GM18502 (cell line): ENCODE measurements at regions not wholly inside any gene's neighbourhood (a gene's known extent, or its start where the extent isn't known, plus 50 kb on each side); places are given as distances from the start of the nearest gene placed in this dataset.
"Not testable (repeated sequence)": the region's sequence is repeated elsewhere in the genome, so short reads cannot be mapped to it uniquely, and the experiment has no call there.

Source experiments
- ATAC-seq: cut with Tn5 transposase; IDR thresholded peaks from one replicate; pipeline ENCODE4 v1.9.1; 2021; ENCODE audit warnings: mild to moderate bottlenecking; ENCODE audit not compliant: unreplicated experiment, poor library complexity

DNA sequence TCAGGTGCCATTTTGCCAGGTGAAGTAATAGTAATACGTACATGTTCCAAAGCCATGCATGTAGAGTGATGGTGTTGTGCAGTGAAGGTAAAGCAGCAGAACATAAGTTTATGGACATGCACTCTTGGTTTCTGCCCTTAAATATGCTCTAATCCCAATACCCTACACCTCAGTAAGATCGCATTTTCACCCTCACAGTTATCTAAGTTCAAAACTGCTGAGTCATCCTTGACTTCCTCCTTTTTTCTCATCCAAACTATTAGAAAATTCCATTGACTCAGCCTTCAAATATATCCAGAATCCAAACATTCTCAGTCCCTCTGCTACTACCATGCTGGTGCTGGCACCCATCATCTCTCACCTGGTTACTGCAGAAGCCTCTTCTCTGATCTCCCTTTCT is 652.9 kb upstream of the IGFBP7 start:
- no peak for ATAC-seq

DNA sequence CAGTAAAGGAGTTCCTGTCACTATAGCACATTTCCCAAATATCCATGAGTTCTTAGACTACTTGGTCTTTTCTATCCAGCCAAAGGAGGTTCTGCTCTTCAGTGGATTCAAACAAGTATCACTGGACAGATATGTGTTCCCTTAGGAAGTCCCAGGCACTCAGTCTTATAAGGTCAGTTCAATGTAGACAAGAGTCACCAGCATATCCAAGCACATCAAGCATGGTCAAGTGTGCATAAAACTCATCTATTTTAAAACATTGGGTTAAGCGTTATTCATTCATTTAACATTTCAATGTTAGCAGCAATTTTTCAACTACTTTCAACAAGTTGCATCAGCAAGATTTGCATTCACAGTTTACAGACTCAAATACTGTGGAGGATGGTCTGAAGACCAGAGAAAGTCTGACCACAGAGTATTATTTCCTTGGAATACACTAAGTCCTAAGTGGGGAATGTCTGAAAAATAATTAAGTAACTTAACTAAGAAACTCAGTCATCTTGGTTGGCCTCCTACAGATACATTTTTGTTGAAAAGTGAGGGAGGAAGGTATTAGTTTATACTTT is 630.5 kb upstream of the IGFBP7 start:
- ATAC-seq, result no peak

DNA sequence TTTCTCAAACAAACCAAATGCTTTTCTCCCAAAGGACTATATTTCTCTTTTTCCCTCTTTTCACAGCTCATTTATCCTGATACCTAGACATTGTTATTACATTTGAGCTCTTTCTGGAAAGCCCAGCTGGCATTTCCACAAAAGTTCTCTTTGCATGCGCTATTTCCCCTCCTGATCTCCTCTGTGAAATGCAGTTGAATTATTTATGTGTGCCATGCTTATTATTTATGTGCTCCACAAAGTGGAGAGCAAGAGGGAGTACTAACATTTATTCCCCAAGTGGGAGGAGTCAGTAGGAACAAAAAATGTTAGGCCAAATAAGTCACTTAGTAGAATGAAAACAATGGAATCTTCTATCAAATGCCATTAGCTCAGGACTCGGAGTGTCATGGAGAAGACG is 626.6 kb upstream of the IGFBP7 start:
- ATAC-seq, result no peak

DNA sequence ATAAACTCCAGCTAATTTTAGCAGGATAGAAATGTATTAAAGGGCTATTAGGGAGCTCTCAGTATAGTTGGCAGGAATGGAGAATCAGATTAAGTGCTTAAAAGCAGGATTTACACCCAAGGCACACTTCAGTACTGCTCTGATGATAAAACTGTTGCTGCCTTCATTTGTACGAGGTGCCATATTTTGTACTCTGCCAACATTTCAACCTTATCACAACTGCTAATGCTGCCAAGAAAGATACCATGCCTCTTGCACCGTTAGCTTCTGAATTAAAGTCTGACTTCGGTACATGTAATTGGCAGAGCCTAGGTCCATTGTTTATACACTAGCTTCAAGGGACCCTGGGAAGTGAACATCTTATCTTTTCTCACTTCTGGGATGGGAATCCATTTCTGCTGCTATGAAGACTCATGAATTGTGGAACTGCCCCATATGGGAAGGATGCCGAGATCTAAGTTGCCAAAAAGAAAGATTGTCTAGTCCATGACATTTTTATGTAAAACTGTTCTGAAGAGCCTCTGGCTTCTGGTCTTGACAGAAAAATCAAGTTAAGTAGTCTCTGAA is 624.0 kb upstream of the IGFBP7 start:
- ATAC-seq, result no peak

DNA sequence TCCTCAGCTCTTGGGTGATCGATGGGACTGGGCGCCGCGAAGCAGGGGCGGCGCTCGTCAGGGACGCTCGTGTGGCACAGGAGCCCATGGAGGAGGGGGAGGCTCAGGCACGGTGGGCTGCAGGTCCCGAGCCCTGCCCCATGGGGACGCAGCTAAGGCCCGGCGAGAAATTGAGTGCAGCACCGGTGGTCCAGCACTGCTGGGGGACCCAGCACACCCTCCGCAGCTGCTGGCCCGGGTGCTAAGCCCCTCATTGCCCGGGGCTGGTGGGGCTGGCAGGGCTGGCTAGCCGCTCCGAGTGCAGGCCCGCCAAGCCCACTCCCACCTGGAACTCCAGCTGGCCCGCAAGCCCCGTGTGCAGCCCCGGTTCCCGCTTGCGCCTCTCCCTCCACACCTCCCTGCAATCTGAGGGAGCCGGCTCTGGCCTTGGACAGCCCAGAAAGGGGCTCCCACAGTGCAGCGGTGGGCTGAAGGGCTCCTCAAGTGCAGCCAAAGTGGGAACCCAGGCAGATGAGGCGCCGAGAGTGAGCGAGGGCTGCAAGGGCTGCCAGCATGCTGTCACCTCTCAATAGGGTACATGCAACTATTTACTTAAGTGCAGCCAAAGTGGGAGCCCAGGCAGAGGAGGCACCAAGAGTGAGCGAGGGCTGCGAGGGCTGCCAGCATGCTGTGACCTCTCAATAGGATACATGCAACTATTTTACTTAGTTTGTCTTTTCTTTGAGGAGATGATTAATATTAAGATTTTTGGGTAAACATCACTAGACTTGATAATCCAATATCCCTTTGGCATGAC is 619.8 kb upstream of the IGFBP7 start:
- not testable (repeated sequence) for ATAC-seq

DNA sequence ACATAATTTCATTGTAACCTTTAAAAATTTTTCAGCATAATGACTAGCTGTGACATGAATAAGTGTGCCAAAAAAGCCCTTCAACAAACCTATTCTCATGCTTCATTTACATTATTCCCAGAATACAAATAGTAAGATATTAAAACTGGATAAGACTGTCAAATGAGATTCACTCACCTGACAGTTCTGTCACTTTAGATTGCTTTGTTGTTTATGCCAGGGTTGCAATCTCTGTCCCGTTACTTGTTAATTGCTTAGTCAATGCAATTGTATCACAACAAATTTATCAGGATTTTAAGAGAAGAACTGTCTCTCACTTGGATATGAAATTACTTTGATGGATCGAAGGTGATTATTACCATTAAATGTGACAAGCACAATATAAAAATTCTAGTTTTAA is 616.0 kb upstream of the IGFBP7 start:
- ATAC-seq, result no peak

DNA sequence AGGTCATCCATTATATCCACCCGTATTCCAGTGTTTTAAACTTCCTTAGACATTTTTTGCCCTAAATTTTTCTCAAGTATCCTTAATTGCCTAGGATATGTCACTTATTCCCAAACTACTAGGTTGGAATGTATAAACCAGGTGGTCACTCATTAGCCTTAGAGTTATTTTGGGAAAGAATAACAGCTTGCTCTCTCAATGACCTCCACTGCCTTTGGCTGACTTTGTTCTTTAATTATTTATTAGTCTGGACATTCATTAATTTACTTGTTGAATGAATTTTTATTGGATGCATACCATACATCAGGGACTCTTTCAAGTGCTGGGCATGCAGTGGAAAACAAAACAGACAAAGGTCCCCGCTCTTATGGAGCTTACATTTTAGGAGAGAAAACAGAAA is 609.3 kb upstream of the IGFBP7 start:
- no peak for ATAC-seq

DNA sequence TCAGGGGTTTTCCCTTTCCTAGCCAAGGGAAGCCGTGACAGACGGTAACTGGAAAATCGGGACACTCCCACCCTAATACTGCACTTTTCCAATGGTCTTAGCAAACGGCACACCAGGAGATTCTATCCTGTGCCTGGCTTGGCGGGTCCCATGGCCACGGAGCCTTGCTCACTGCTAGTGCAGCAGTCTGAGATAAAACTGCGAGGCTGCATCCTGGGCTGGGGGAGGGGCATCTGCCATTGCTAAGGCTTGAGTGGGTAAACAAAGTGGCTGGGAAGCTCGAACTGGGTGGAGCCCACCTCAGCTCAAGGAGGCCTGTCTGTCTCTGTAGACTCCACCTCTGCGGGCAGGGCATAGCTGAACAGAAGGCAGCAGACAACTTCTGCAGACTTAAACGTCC is 604.1 kb upstream of the IGFBP7 start:
- not testable (repeated sequence) for ATAC-seq

DNA sequence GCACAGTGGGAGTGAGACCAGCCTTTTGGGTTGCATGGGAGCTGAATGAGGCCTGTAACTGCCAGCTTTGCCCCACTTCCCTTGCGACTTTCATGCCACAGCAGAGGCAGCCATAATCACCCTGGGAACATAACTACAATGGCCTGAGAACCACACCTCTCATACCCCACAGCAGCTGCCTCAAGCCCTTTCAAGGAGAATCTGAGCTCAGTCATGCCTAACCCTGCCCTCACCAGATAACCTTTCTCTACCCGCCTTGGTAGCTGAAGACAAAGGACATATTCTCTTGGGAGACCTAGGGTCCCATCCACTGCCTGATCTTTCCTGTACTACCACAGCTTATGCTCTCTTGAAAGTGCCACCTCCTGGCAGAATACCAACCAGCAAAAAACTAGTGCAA is 599.9 kb upstream of the IGFBP7 start:
- ATAC-seq, result no peak

DNA sequence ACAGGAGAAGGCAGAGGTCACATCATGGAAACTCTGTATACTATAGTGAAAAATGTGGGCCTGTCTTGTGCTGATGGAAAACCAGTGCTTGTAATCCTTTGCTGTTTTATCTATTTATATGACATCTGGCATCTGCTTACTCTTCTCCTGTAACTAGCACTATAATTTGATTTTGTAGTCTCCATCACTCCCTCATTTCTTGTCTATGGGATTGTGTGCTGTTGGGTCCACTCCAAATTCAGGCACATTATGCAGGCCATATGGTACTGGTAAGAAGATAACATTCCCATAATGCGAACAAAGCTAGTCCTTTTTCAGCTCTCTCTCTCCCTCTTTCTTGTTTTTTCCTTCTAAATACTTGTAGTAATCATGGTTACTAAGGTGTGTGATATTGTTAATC is 581.2 kb upstream of the IGFBP7 start:
- ATAC-seq, result no peak

DNA sequence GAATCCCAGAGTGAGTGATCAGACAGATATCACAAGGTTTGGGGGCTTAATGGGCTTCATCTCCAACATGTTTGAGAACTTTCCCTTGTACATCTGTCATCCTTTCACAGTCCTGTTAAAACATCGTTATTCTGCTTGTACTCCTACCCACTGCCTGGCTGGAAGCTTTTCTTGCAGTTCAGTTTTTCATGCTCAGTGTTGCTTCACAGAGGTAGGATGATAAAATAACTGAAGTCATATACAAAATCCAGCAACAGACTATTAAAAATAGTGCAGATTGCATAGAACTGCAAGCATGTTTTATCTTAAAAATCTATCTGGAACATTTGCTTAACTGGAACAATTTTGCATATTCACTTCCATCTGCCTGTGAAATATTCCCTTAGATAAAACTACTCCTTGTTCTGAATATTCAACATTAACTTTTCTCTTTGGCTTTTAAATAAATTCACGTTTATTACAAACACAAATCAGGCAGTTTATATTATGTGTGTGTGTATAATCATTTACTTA is 579.6 kb upstream of the IGFBP7 start:
- no peak for ATAC-seq

DNA sequence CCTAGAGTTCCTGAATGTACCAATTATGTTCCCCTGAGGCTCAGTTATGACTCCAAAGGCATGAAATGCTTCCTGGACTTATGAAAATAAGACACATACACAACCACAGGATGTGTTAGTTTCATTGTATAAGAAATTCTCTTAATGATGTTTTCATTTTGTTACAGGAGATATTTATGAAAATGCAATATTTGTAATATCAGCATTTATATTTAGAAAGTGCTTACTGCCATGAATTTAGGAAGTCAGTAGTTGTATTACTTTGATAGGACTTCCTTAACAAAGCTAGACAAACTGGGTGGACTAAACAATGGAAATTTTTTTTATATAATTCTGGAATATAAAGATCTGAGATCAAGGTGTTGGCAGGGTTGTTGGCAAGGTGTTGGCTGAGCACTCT is 572.1 kb upstream of the IGFBP7 start:
- no peak for ATAC-seq

DNA sequence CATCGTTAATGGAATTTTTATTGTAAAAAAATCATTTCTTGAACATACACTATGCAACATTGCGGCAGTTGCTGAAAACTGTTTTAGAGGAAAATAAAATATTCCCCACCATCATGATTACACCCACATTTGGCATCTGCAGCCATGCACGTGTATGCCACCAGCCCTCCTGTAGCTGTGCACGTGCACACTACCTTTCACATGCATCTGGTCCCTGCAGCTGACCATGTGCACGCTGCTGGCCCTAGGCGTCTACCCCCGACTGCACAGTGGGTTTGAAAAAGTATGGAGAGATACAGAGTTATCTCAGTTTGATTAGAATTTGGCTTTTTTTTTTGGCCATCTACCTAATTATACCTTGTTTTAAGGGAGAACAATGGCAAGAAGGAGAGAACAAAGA is 569.8 kb upstream of the IGFBP7 start:
- no peak for ATAC-seq

DNA sequence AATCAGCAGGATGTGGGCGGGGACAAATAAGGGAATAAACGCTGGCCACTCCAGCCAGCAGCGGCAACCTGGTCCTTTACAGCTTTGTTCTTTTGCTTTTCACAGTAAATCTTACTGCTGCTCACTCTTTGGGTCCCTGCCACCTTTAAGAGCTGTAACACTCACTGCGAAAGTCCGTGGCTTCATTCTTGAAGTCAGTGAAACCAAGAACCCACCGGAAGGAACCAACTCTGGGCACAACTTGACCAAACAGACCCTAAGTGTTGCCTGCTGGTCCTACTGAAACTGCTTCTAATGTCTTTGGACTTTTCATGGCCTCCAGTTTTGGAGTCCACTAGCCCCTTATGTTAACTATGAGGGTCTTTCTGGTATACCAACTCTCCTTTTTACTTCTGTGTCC is 566.2 kb upstream of the IGFBP7 start:
- ATAC-seq, result no peak

DNA sequence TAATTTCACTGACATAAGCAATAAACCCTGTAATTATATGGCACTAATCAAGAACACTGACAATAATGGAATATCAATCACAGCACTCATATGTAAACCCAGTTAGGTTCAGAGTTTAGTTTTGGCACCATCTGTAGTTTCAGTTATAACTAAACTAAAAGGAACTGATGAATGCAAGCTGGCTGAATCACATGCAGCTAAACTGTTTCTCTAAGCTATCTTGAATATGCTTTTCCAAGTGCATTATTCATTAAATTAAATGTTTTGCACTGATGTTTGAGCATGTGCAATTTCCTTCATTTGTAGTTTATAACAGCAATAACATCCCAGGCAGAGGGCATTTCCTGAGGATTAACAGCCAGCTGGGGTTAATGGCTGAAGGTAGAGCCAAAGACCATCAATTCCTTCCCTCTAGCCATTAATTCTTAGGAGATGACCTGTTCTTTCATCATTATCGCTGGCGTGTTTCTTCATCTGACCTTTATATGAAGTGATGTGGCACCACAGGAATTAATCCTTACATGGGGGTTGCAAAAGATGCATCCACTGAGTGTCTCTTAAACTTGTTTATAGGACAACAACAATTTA is 562.8 kb upstream of the IGFBP7 start:
- no peak for ATAC-seq

DNA sequence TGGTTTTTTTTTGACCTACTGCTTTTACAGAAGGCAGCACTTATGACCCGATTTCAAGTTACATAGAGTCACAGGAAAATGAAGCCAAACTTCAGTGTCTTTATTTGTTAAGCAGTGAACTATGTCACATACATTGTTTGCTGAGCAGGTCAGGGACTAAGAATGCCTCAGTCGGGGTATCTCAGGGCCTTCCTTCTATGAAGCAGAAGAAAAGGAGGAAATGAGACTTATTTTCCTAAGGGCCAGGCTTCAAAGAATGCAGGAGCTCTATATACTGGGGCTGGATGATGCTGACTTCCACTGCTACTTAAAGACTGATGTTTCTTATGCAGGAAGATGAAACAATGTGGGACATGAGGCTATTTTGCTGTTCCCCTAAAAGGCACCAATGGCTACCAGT is 558.4 kb upstream of the IGFBP7 start:
- no peak for ATAC-seq

DNA sequence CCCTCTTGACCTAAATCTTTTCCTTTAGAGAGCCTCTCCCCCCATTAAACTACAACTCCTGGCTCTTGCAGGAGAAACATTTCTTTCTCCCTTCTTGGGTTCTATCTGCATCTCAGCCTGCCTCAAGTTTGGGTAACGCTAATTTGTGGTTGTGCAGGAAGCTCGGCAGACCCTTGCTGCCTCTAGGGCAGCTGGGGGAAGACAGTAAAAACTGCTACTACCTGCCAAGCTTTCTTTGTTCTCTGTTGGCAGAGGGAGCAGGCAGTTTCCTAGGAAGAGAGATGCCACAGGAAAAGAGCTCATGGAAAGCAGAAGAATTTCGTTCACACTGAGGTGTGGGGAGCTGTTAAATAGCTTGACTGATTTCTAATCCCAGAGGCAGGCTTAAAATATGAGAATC is 555.6 kb upstream of the IGFBP7 start:
- no peak for ATAC-seq

DNA sequence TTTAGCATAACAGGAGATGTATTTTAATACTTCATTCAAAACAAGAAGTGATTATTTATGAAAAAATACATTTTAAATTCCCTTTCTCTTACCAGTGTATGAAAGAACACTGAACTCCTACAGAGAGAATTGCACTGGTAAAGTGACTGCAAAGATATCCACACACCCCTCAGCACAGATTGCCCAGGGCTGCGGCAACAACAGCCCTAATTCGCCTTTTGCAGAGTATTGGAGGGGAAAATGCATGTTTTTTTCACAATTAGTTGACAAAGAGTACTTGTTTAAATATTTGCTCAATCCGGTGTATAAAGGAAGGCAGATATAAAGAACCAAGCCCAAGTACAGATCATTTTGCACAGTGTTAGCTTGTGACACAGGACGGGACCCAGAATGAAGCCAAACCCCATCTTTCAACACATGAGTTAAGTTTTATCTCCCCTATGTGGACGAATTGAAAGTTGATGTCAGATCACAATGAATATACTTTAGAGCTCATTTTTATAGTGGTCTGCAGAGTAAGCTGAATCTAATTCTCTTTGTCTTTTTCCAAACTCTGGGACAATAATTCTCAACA is 551.4 kb upstream of the IGFBP7 start:
- no peak for ATAC-seq

DNA sequence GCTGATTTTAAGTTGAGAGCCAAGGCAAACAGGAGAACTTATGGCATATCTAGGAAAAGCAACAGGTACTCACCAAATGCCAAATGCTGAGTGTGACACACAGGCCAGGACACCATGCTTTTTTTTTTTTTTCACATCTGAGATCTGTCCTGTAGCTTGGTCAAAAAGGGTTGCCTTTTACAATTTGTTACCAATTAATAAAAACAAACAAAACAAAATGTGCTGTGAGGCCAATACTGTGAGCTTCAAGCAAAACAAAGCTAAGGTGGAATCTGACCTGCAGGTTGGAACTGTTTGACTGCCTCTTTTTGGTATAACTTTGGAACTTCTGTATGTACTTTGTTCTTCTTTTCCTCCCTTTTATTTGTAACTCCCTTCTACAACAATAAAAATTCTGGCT is 548.5 kb upstream of the IGFBP7 start:
- ATAC-seq, result no peak

DNA sequence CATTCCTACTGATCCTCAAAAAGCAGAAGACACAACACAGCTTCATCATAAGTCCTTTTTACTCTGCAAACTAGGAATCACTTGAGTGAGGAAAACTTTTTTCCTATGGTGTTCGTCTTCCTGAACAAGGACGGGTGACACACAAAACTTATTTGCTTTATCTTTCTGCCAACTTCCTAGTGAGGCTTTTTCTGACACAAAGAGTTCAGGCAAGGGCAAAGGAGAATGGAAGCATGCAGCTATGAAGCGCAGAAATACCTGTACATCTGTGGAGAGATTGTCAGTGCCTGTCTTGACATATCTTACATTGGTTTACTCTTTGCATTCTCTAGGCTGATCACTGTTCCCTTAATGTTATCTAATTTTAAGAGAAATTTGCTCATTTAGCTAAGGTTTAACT is 548.0 kb upstream of the IGFBP7 start:
- no peak for ATAC-seq

DNA sequence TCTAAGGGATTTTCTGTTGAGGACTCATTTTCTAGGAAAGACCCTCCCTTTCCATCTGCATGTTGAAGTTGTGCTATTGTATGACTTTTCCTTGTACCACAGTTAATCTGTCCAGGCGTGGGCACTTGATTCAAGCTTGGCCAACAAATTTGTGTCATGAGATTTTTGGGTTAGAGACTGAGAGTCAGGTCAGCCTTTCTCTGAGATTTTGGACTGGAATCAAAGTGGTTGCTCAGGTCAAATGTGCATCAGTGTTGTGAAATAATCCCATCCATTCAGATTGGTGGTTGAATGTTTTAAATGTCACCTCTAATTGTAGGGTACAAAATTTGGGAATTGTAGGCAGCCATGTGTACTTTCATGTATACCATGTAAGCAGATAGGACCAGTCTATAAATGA is 545.2 kb upstream of the IGFBP7 start:
- ATAC-seq, result no peak
